Astrocyte of the cerebellum (primary cell): ENCODE measurements at regions not wholly inside any gene's neighbourhood (a gene's known extent, or its start where the extent isn't known, plus 50 kb on each side); places are given as distances from the start of the nearest gene placed in this dataset.

Source experiments
- DNase-seq: peaks from one replicate; pipeline ENCODE4 v3.0.0-alpha.2; 2011; ENCODE audit warnings: low read depth
- H3K4me3 ChIP-seq: 2 replicates; pipeline ENCODE4 v1.5.1; 2011; ENCODE audit warnings: mild to moderate bottlenecking, low read depth, low read length, moderate library complexity
- CTCF ChIP-seq: IDR thresholded peaks from 2 replicates; pipeline ENCODE4 v1.5.1; 2012; ENCODE audit warnings: low read length, low read depth, moderate library complexity, mild to moderate bottlenecking; ENCODE audit errors: missing control alignments
- in situ Hi-C: cut with HindIII; loops from 2 replicates; pipeline ENCODE4 v1.10.0; 2017; ENCODE audit warnings: low sequenced_read_pairs

- in situ Hi-C loops, result no loop called here
- no peak for DNase-seq
- TF ChIP-seq CTCF, result no peak
- no peak overlapping the region for H3K4me3 ChIP-seq
Measured at GRCh38 chr15:97679106-97679688, 281.3 kb upstream of the ARRDC4 start.

- in situ Hi-C loops, result no loop called here
- no peak for TF ChIP-seq CTCF
- no peak for DNase-seq
- no peak overlapping the region for H3K4me3 ChIP-seq
Measured at GRCh38 chr15:97680606-97681220, 279.8 kb upstream of the ARRDC4 start.

- in situ Hi-C loops, result no loop called here
- no peak for DNase-seq
Measured at GRCh38 chr15:97683831-97684230, 276.7 kb upstream of the ARRDC4 start.

DNA sequence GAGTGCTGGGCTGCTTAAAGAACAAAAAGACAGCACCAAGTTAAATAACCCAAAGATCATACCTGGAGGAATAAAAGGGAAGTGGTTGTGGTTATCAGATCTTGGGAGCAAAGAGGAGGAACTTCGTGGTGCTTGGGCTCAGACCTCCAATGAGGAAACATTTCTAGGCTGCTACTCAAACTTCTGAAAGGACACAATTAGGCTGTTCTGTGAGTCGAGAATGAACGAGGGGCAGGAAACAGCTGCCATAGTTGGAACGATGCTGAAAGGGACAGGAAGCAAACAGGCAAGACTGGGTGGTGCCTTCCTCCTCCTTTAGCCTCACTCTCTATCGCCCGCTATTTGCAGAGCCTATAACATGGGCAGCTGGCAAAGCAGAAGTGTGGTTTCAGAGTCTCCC lies 276.3 kb upstream of the ARRDC4 start:
- no peak for DNase-seq
- no peak overlapping the region for H3K4me3 ChIP-seq
- in situ Hi-C loops, result no loop called here
- no peak for TF ChIP-seq CTCF

More at GRCh38 chr15:97683831-97684230, 276.7 kb upstream of the ARRDC4 start:
- TF ChIP-seq CTCF, result no peak
- H3K4me3 ChIP-seq, result no peak overlapping the region

DNA sequence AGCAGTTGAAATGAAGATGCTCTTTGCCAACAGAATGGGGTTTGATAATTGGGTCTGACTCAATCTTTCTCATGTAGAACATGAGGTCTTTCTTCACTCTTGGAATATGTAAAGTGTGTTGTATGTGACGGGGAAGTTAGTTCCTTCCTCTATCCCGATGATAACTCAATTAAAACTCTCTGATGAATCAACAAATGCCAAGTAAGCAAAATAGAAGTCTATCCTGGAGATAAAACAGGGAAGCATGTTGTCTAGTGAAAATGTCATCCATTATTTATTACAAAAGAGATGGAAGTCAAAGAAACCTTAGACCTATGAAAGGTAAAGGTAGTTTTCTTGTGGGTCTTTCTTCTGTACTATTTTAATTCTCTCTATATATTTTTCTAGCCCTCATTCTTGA lies 274.2 kb upstream of the ARRDC4 start:
- TF ChIP-seq CTCF, result no peak
- in situ Hi-C loops, result no loop called here
- H3K4me3 ChIP-seq, result no peak overlapping the region
- no peak for DNase-seq

- in situ Hi-C loops, result no loop called here
- TF ChIP-seq CTCF, result no peak
- H3K4me3 ChIP-seq, result no peak overlapping the region
- no peak for DNase-seq
Measured at GRCh38 chr15:97687654-97688053, 272.8 kb upstream of the ARRDC4 start.
